ENCODE measurements at regions not wholly inside any gene's neighbourhood (a gene's known extent, or its start where the extent isn't known, plus 50 kb on each side); places are given as distances from the start of the nearest gene placed in this dataset.

GRCh38 chr1:199149591-199149990, 510.8 kb downstream of the PTPRC start:
- DNase-seq (ENCODE audit: low read depth): no peak
- H3K4me3 ChIP-seq (ENCODE audit: low read depth, low read length): no peak overlapping the region
- no peak for TF ChIP-seq CTCF (conservative IDR thresholded peaks at IDR 0.05; ENCODE audit: low read depth, low read length)

- no peak for DNase-seq (ENCODE audit: low read depth)
Observed at GRCh38 chr1:199150756-199151155, 511.9 kb downstream of the PTPRC start.

GRCh38 chr1:199151634-199152425, 513.0 kb downstream of the PTPRC start:
- H3K4me3 ChIP-seq (ENCODE audit: low read depth, low read length): no peak overlapping the region
- no peak for DNase-seq (ENCODE audit: low read depth)
- TF ChIP-seq CTCF (conservative IDR thresholded peaks at IDR 0.05; ENCODE audit: low read depth, low read length): no peak

More at GRCh38 chr1:199150756-199151155, 511.9 kb downstream of the PTPRC start:
- TF ChIP-seq CTCF (conservative IDR thresholded peaks at IDR 0.05; ENCODE audit: low read depth, low read length): no peak
- no peak overlapping the region for H3K4me3 ChIP-seq (ENCODE audit: low read depth, low read length)

GRCh38 chr1:199152676-199153075, 513.8 kb downstream of the PTPRC start:
- TF ChIP-seq CTCF (conservative IDR thresholded peaks at IDR 0.05; ENCODE audit: low read depth, low read length): no peak
- H3K4me3 ChIP-seq (ENCODE audit: low read depth, low read length): no peak overlapping the region
- DNase-seq (ENCODE audit: low read depth): no peak

- H3K4me3 ChIP-seq (ENCODE audit: low read depth, low read length): no peak overlapping the region
- DNase-seq (ENCODE audit: low read depth): no peak
- TF ChIP-seq CTCF (conservative IDR thresholded peaks at IDR 0.05; ENCODE audit: low read depth, low read length): no peak
Observed at GRCh38 chr1:199155166-199156019, 516.6 kb downstream of the PTPRC start.

GRCh38 chr1:199157494-199157893, 518.7 kb downstream of the PTPRC start:
- no peak for TF ChIP-seq CTCF (conservative IDR thresholded peaks at IDR 0.05; ENCODE audit: low read depth, low read length)
- no peak overlapping the region for H3K4me3 ChIP-seq (ENCODE audit: low read depth, low read length)
- DNase-seq (ENCODE audit: low read depth): peak; percentile 94

All from epithelial cell of proximal tubule (primary cell).